ENCODE measurements at regions not wholly inside any gene's neighbourhood (a gene's known extent, or its start where the extent isn't known, plus 50 kb on each side); places are given as distances from the start of the nearest gene placed in this dataset.

GRCh38 chr6:104201557-104201956 lies 658.2 kb downstream of the HACE1 start:
- no peak for TF ChIP-seq ZNF274 (IDR thresholded peaks at IDR 0.05; ENCODE audit: low read depth, low read length)
- no peak for TF ChIP-seq YY1 (IDR thresholded peaks at IDR 0.05; ENCODE audit: insufficient read depth, insufficient read length)
- no peak for TF ChIP-seq SUZ12 (IDR thresholded peaks at IDR 0.05; ENCODE audit: extremely low read depth, insufficient read depth, insufficient read length)
